PC-3 (cell line): ENCODE measurements at regions not wholly inside any gene's neighbourhood (a gene's known extent, or its start where the extent isn't known, plus 50 kb on each side); places are given as distances from the start of the nearest gene placed in this dataset.

Experiments used
- ATAC-seq: fragments of 200-7000 bp; cut with Tn5 transposase; 2 replicates; pipeline ENCODE4 v1.9.1; 2020; ENCODE audit warnings: mild to moderate bottlenecking, moderate library complexity
- BruUV-seq: library from RNA; stranded (reverse); fragments of 400-500 nt; replicated peaks from 2 replicates; lab custom pipeline; 2021; lab: Mats Ljungman, UMichigan
- CTCF ChIA-PET: fragments of 300-600 bp; sonication (Branson Sonifier 250); formaldehyde crosslinking; loops from one replicate; lab custom pipeline; 2022; ENCODE audit warnings: antibody characterized with exemption; lab: Charles Lee
- POLR2A ChIA-PET: fragments of 300-600 bp; sonication (Branson Sonifier 250); formaldehyde crosslinking; loops from one replicate; lab custom pipeline; 2022; ENCODE audit warnings: antibody characterized with exemption; ENCODE audit not compliant: unreplicated experiment; lab: Charles Lee
- DNase-seq: peaks from one replicate; pipeline ENCODE4 v3.0.0-alpha.2; 2015
- H2AFZ ChIP-seq: fragments of 300-600 bp; sonication (generic); 2 replicates; pipeline ENCODE4 v1.6.0; 2016; ENCODE audit warnings: antibody characterized with exemption, low read length
- H3F3A ChIP-seq: fragments of 300-600 bp; sonication (generic); one replicate; pipeline ENCODE4 v1.6.0; 2017; ENCODE audit warnings: antibody characterized with exemption, low read length, control low read depth, mild to moderate bottlenecking; ENCODE audit not compliant: unreplicated experiment
- H3K27ac ChIP-seq: fragments of 300-600 bp; sonication (generic); 2 replicates; pipeline ENCODE4 v1.5.1; 2016; ENCODE audit warnings: mild to moderate bottlenecking, low read length
- H3K27me3 ChIP-seq: fragments of 300-600 bp; sonication (generic); 2 replicates; pipeline ENCODE4 v1.6.1; 2016; ENCODE audit warnings: low read length, mixed read lengths
- H3K36me3 ChIP-seq: fragments of 300-600 bp; sonication (generic); 2 replicates; pipeline ENCODE4 v1.6.1; 2016; ENCODE audit warnings: low read depth, mixed run types, low read length, mixed read lengths
- H3K4me1 ChIP-seq: fragments of 300-600 bp; sonication (generic); 2 replicates; pipeline ENCODE4 v1.5.1; 2016; ENCODE audit warnings: low read length; ENCODE audit not compliant: insufficient read depth
- H3K4me2 ChIP-seq: fragments of 300-600 bp; sonication (generic); 2 replicates; pipeline ENCODE4 v1.6.0; 2016; ENCODE audit warnings: low read length
- H3K4me3 ChIP-seq: fragments of 300-600 bp; sonication (generic); 2 replicates; pipeline ENCODE4 v1.5.1; 2016; ENCODE audit warnings: mild to moderate bottlenecking, low read length, mixed read lengths
- H3K79me2 ChIP-seq: fragments of 300-600 bp; sonication (generic); 2 replicates; pipeline ENCODE4 v1.6.1; 2017; ENCODE audit warnings: low read length, mixed read lengths
- H3K9ac ChIP-seq: fragments of 300-600 bp; sonication (generic); 2 replicates; pipeline ENCODE4 v1.6.0; 2016; ENCODE audit warnings: mild to moderate bottlenecking, low read length
- H3K9me2 ChIP-seq: fragments of 300-600 bp; sonication (generic); replicated peaks from 2 replicates; pipeline ENCODE4 v1.6.1; 2016; ENCODE audit warnings: mixed run types, low read length, mixed read lengths
- H3K9me3 ChIP-seq: fragments of 300-600 bp; sonication (generic); 2 replicates; pipeline ENCODE4 v1.6.1; 2016; ENCODE audit warnings: low read length, mixed read lengths
- H4K20me1 ChIP-seq: fragments of 300-600 bp; sonication (generic); 2 replicates; pipeline ENCODE4 v1.6.1; 2016; ENCODE audit warnings: low read length, mixed read lengths
- EZH2 ChIP-seq: fragments of 300-600 bp; sonication (generic); IDR thresholded peaks from one replicate; pipeline ENCODE4 v1.6.1; 2017; ENCODE audit warnings: antibody characterized with exemption, mild to moderate bottlenecking, low read length; ENCODE audit not compliant: unreplicated experiment
- EZH2phosphoT487 ChIP-seq: fragments of 300-600 bp; sonication (generic); IDR thresholded peaks from 2 replicates; pipeline ENCODE4 v1.6.1; 2018; ENCODE audit warnings: mild to moderate bottlenecking, antibody characterized with exemption, low read length, borderline replicate concordance
- intact Hi-C: fragments of 100-400 bp; cut with micrococcal nuclease; formaldehyde crosslinking; loops from 2 replicates; pipeline ENCODE4 v1.9.0; 2023
- TF ChIP-seq, protein P1 (sequence below): fragments of 300-600 bp; sonication (generic); conservative IDR thresholded peaks from 2 replicates; pipeline ENCODE4 v1.5.1; 2017; ENCODE audit warnings: antibody characterized with exemption, low read depth, mild to moderate bottlenecking, low read length

DNA sequence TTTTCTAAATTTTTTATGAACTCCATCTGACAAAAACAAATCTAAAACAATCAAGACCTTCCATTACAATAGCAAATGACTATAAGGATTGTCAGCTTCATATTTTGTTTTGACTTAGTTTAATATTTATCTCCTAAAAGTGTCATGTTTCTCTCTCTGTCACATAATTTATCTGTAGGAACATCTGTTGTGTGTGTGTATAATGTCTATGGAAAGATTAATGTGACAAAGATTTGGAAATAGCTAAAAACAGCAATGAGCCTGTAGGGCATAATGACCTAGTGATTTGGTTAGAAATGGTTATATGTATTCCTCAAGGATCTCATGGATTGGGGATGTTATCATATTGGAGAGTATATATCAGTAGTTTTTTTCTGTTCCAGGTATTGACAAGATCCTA is 69.6 kb upstream of the MDFIC start:
- CTCF ChIA-PET = no interaction called here
- H3K9me2 ChIP-seq = no peaks in the 10 kb centered on the region
- H3F3A ChIP-seq = no peaks in the 10 kb centered on the region
- ATAC-seq (no peak), DNase-seq (no peak)
- H3K36me3 ChIP-seq = no peaks in the 10 kb centered on the region
- H3K4me1 ChIP-seq = no peaks in the 10 kb centered on the region
- no peaks in the 10 kb centered on the region for H3K9me3 ChIP-seq
- no peaks in the 10 kb centered on the region for H4K20me1 ChIP-seq
- BruUV-seq = no TSS peak
- no peak overlapping the region for H3K9ac ChIP-seq
- intact Hi-C loops = no loop called here
- H3K79me2 ChIP-seq = no peaks in the 10 kb centered on the region
- H3K27me3 ChIP-seq = no peaks in the 10 kb centered on the region
- POLR2A ChIA-PET = no interaction called here
- H3K4me2 ChIP-seq = no peak overlapping the region
- H3K27ac ChIP-seq = no peak overlapping the region
- TF ChIP-seq EZH2phosphoT487 (no peak), EZH2 (no peak)
- TF ChIP-seq, protein P1, sequence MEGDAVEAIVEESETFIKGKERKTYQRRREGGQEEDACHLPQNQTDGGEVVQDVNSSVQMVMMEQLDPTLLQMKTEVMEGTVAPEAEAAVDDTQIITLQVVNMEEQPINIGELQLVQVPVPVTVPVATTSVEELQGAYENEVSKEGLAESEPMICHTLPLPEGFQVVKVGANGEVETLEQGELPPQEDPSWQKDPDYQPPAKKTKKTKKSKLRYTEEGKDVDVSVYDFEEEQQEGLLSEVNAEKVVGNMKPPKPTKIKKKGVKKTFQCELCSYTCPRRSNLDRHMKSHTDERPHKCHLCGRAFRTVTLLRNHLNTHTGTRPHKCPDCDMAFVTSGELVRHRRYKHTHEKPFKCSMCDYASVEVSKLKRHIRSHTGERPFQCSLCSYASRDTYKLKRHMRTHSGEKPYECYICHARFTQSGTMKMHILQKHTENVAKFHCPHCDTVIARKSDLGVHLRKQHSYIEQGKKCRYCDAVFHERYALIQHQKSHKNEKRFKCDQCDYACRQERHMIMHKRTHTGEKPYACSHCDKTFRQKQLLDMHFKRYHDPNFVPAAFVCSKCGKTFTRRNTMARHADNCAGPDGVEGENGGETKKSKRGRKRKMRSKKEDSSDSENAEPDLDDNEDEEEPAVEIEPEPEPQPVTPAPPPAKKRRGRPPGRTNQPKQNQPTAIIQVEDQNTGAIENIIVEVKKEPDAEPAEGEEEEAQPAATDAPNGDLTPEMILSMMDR = no peak
- H3K4me3 ChIP-seq = no peak overlapping the region
- H2AFZ ChIP-seq = no peak overlapping the region

DNA sequence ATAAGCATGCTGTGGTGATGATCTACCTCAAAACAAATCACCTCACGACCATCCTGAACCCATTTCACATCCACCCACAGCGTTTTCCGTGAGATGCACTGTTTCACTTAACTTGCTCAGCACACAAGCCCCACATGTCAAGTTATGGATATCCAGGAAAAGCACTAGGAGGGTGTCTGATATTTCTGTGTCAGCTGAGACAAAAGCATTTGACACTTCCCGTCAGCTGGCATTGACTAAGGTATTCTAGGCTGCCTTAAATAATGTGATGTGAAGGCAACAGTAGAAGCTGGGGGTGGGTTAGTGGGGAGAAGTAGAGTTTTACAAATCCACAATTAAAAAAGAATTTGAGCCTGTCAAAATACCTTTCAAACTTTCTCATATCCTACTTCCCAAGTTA is 68.7 kb upstream of the MDFIC start:
- Histone ChIP-seq H4K20me1 (no peaks in the 10 kb centered on the region), H3K4me2 (no peak overlapping the region), H3K4me1 (no peaks in the 10 kb centered on the region), H3K9ac (no peak overlapping the region), H3K36me3 (no peaks in the 10 kb centered on the region), H3F3A (no peaks in the 10 kb centered on the region), H3K4me3 (no peak overlapping the region), H3K27me3 (no peaks in the 10 kb centered on the region), H3K27ac (no peak overlapping the region), H2AFZ (no peak overlapping the region), H3K9me2 (no peaks in the 10 kb centered on the region), H3K79me2 (no peaks in the 10 kb centered on the region), H3K9me3 (no peaks in the 10 kb centered on the region)
- ChIA-PET CTCF (no interaction called here), POLR2A (no interaction called here)
- intact Hi-C loops = no loop called here
- ATAC-seq (no peak), DNase-seq (no peak)
- BruUV-seq = no TSS peak
- TF ChIP-seq EZH2phosphoT487 (no peak), EZH2 (no peak)
- TF ChIP-seq, protein P1 = no peak

DNA sequence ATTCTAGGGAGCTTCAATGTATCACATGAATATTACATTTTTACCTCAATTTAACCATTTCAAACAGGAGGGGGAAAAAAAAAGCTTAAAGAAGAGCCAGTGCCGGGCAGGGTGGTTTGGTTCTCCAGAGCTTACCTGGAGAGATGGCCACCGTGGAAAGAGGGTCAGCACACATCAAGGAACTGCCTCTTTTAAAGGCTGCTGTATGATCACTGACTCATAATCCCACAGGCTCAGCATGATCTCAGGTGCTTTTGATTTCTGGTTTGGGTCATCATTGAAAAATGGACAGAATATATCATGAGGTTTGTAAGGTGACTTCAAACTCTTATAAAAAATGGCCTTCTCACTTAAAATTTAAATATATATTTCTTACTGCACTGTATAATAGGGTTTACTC is 67.5 kb upstream of the MDFIC start:
- H3K4me2 ChIP-seq = no peak overlapping the region
- CTCF ChIA-PET = no interaction called here
- H3K27me3 ChIP-seq = no peaks in the 10 kb centered on the region
- BruUV-seq = no TSS peak
- TF ChIP-seq EZH2 = no peak
- TF ChIP-seq, protein P1 = no peak
- no peak for TF ChIP-seq EZH2phosphoT487
- no peaks in the 10 kb centered on the region for H3K9me3 ChIP-seq
- H2AFZ ChIP-seq = no peak overlapping the region
- H3K9ac ChIP-seq = no peak overlapping the region
- no peaks in the 10 kb centered on the region for H3K9me2 ChIP-seq
- no peaks in the 10 kb centered on the region for H3K4me1 ChIP-seq
- H3K4me3 ChIP-seq = no peak overlapping the region
- intact Hi-C loops = no loop called here
- H3F3A ChIP-seq = no peaks in the 10 kb centered on the region
- POLR2A ChIA-PET = no interaction called here
- DNase-seq (no peak), ATAC-seq (no peak)
- no peaks in the 10 kb centered on the region for H3K79me2 ChIP-seq
- H3K27ac ChIP-seq = no peak overlapping the region
- H4K20me1 ChIP-seq = no peaks in the 10 kb centered on the region
- H3K36me3 ChIP-seq = no peaks in the 10 kb centered on the region
